ENCODE measurements at regions not wholly inside any gene's neighbourhood (a gene's known extent, or its start where the extent isn't known, plus 50 kb on each side); places are given as distances from the start of the nearest gene placed in this dataset.

DNA sequence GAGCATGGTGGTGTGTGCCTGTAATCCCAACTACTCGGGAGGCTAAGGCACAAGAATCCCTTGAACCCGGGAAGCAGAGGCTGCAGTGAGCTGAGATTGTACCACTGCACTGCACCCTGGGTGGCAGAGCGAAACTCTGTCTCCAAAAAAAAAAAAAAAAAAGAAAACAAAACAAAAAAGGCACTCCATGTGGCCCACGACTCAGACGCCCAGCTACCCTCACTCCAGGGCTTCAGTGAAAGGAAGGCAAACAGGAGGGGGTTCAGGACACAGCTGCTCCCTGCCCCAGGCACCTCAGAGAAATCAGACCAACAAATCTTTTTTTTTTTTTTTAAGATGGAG is 91.7 kb downstream of the LITAF start:
- Histone ChIP-seq H3K4me1 (ENCODE audit: control insufficient read depth, insufficient read depth, low read length) (peaks cover 34% of the 10 kb centered on the region), H3K9ac (ENCODE audit: low read depth, low read length) (no peak overlapping the region), H3K4me3 (ENCODE audit: low read length) (no peak overlapping the region), H3K9me3 (replicated peaks; ENCODE audit: low read length) (no peaks in the 10 kb centered on the region), H3K4me2 (ENCODE audit: low read length) (no peak overlapping the region), H3K36me3 (ENCODE audit: insufficient read depth, low read length) (no peaks in the 10 kb centered on the region), H3K27me3 (ENCODE audit: control insufficient read depth, insufficient read depth, low read length) (no peaks in the 10 kb centered on the region)

All from skeletal muscle satellite cell (primary cell).